ENCODE measurements at regions not wholly inside any gene's neighbourhood (a gene's known extent, or its start where the extent isn't known, plus 50 kb on each side); places are given as distances from the start of the nearest gene placed in this dataset.

DNA sequence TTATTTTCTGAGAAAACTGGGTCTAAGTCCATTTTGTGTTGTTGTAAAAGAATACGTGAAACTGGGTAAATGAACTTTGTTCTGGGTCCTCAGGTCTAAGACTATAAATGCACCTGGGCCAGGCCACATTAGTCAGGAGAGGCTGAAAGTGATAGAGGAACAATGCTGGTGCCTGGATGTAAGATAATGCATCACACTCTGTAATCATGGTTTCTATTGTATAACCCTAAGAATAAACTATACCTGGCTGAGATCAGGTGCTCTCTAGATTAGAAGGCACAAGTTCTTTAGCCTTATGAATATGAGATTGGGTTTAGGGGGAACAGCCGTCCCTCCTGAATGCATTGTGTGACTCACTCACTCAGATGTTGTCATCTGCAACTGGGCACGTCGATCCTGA, 675.5 kb downstream of the HTR1A start:
- Histone ChIP-seq H3K9me3 (no peaks in the 10 kb centered on the region), H3K27me3 (replicated peaks; ENCODE audit: insufficient read depth) (no peaks in the 10 kb centered on the region), H3K27ac (no peak overlapping the region), H3K36me3 (no peaks in the 10 kb centered on the region), H3K4me1 (ENCODE audit: control insufficient read depth in 1 of 2, low read depth in 2 of 2) (no peaks in the 10 kb centered on the region), H3K4me3 (no peak overlapping the region)
- DNase-seq (ENCODE audit: low spot score): no peak
- no peak for ATAC-seq (ENCODE audit: insufficient number of reproducible peaks, low FRiP score, low read depth)
- TF ChIP-seq, protein P1, sequence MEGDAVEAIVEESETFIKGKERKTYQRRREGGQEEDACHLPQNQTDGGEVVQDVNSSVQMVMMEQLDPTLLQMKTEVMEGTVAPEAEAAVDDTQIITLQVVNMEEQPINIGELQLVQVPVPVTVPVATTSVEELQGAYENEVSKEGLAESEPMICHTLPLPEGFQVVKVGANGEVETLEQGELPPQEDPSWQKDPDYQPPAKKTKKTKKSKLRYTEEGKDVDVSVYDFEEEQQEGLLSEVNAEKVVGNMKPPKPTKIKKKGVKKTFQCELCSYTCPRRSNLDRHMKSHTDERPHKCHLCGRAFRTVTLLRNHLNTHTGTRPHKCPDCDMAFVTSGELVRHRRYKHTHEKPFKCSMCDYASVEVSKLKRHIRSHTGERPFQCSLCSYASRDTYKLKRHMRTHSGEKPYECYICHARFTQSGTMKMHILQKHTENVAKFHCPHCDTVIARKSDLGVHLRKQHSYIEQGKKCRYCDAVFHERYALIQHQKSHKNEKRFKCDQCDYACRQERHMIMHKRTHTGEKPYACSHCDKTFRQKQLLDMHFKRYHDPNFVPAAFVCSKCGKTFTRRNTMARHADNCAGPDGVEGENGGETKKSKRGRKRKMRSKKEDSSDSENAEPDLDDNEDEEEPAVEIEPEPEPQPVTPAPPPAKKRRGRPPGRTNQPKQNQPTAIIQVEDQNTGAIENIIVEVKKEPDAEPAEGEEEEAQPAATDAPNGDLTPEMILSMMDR (IDR thresholded peaks at IDR 0.05): no peak

DNA sequence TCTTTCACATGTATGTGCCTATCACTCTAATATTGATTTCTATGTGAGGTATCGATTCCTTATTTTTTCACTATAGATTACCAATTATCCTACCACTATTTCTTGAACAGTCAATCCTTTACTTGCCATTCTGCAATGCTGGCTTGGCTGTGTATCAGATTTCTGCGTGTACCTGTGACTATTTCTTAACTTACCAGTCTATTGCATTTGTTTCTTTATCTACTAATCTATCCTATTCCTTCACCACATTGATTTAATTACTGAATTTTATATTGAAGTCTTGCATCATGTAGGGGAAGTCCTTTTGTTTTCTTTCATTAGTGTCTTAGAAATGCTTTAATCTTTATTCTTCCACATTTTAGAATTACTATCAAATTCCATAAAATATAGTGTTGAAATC, 684.8 kb downstream of the LRRC70 start:
- no peaks in the 10 kb centered on the region for H3K27me3 ChIP-seq (replicated peaks; ENCODE audit: insufficient read depth)
- no peaks in the 10 kb centered on the region for H3K4me1 ChIP-seq (ENCODE audit: control insufficient read depth in 1 of 2, low read depth in 2 of 2)
- TF ChIP-seq, protein P1 (IDR thresholded peaks at IDR 0.05): no peak
- H3K27ac ChIP-seq: no peak overlapping the region
- H3K4me3 ChIP-seq: no peak overlapping the region
- DNase-seq (ENCODE audit: low spot score): no peak
- no peaks in the 10 kb centered on the region for H3K9me3 ChIP-seq
- no peaks in the 10 kb centered on the region for H3K36me3 ChIP-seq
- ATAC-seq (ENCODE audit: insufficient number of reproducible peaks, low FRiP score, low read depth): no peak

DNA sequence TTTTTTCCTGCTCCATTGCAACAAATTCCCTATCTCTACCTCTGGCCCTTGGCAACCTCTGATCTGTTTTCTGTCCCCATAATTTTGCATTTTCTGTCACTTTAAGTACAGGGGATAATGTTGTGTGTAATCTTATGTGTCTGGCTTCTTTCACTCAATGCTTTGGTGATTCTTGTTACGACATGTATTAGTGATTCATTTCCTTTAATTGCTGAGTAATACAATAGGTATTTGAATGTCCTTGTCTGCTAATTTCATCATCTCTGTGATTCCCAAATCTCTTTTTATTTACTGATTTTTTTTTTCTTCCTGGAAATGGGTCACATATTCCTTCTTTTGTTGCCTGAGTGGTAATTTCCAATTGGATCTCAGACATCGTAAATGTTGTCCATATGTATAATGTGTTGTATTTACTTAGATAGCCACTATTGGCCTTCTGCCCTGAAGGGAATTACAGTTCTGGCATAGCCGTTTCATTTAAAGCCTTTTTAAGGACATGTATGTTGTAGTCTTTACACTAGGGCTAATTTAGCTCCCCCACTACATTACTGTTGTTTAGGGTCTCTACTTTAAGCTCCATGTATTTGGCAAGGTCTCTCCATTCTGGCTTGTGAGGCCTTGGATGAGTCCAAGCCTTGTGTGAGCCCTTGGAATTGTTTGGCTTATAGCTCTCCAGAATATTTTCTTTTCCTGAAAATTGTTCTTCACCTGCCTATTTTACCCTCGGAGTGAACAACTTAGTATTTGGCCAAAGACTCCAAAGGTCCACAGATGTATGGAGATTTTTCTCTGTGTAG, 683.8 kb downstream of the LRRC70 start:
- ATAC-seq (ENCODE audit: insufficient number of reproducible peaks, low FRiP score, low read depth): no peak
- no peaks in the 10 kb centered on the region for H3K27me3 ChIP-seq (replicated peaks; ENCODE audit: insufficient read depth)
- TF ChIP-seq, protein P1 (IDR thresholded peaks at IDR 0.05): no peak
- H3K9me3 ChIP-seq: no peaks in the 10 kb centered on the region
- H3K4me1 ChIP-seq (ENCODE audit: control insufficient read depth in 1 of 2, low read depth in 2 of 2): no peaks in the 10 kb centered on the region
- H3K4me3 ChIP-seq: no peak overlapping the region
- DNase-seq (ENCODE audit: low spot score): no peak
- no peaks in the 10 kb centered on the region for H3K36me3 ChIP-seq
- no peak overlapping the region for H3K27ac ChIP-seq

DNA sequence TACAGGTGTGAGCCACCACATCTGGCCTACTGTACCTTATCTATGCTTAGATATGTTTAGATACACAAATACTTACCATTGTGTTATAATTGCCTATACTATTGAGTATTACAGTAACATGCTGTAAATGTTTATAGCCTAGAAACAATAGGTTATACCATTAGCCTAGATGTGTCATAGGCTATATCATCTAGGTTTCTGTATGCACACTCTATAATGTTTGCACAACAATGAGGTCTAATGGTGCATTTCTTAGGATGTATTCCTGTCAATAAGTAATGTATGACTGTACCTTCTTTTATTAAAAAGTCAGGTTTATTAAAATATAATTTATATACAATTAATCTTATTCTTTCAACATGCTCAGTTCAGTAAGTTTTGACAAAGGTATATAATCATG, 683.1 kb downstream of the LRRC70 start:
- TF ChIP-seq, protein P1 (IDR thresholded peaks at IDR 0.05): no peak
- Histone ChIP-seq H3K4me3 (no peak overlapping the region), H3K27me3 (replicated peaks; ENCODE audit: insufficient read depth) (no peaks in the 10 kb centered on the region), H3K9me3 (no peaks in the 10 kb centered on the region), H3K27ac (no peak overlapping the region), H3K36me3 (no peaks in the 10 kb centered on the region), H3K4me1 (ENCODE audit: control insufficient read depth in 1 of 2, low read depth in 2 of 2) (no peaks in the 10 kb centered on the region)
- DNase-seq (ENCODE audit: low spot score): no peak
- no peak for ATAC-seq (ENCODE audit: insufficient number of reproducible peaks, low FRiP score, low read depth)

DNA sequence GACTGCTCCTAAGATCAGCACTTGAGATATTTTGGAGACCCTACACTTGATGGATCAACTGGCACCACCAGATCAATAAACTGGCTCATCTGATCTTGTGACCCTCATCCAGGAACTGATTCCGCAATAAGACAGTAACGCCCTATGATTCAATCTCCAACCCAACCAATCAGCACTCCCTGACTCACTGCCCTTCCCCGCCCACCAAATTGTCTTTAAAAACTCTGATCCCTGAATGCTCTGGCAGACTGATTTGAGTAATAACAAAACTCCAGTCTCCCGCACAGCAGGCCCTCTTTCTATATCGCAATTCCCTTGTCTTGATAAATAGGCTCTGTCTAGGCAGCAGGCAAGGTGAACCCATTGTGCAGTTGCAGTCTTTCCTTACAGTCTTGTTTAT, 677.0 kb downstream of the LRRC70 start:
- DNase-seq (ENCODE audit: low spot score): no peak
- no peaks in the 10 kb centered on the region for H3K27me3 ChIP-seq (replicated peaks; ENCODE audit: insufficient read depth)
- TF ChIP-seq, protein P1 (IDR thresholded peaks at IDR 0.05): no peak
- no peak overlapping the region for H3K27ac ChIP-seq
- no peaks in the 10 kb centered on the region for H3K9me3 ChIP-seq
- H3K36me3 ChIP-seq: no peaks in the 10 kb centered on the region
- no peak for ATAC-seq (ENCODE audit: insufficient number of reproducible peaks, low FRiP score, low read depth)
- no peaks in the 10 kb centered on the region for H3K4me1 ChIP-seq (ENCODE audit: control insufficient read depth in 1 of 2, low read depth in 2 of 2)
- no peak overlapping the region for H3K4me3 ChIP-seq
